ENCODE measurements at regions not wholly inside any gene's neighbourhood (a gene's known extent, or its start where the extent isn't known, plus 50 kb on each side); places are given as distances from the start of the nearest gene placed in this dataset.

GRCh38 chr20:60469829-60470228, 511.6 kb downstream of the CDH26 start:
- H3K4me1 ChIP-seq (ENCODE audit: low read length), result no peaks in the 10 kb centered on the region
- H3K4me3 ChIP-seq (ENCODE audit: low read length), result no peak overlapping the region
- no peak for DNase-seq
- H3F3A ChIP-seq (ENCODE audit: insufficient read depth, low read length), result no peaks in the 10 kb centered on the region
- H3K27me3 ChIP-seq (replicated peaks; ENCODE audit: insufficient read depth, low read length), result no peaks in the 10 kb centered on the region
- H2AFZ ChIP-seq (ENCODE audit: low read length), result no peak overlapping the region
- no peak overlapping the region for H3K9ac ChIP-seq (ENCODE audit: low read length)
- no peak overlapping the region for H3K27ac ChIP-seq (ENCODE audit: low read length)
- H4K20me1 ChIP-seq (ENCODE audit: insufficient read depth, low read length), result no peaks in the 10 kb centered on the region
- no peaks in the 10 kb centered on the region for H3K79me2 ChIP-seq (ENCODE audit: low read length)
- TF ChIP-seq EZH2 (optimal IDR thresholded peaks at IDR 0.05; ENCODE audit: low read depth, low read length), result no peak
- TF ChIP-seq EZH2phosphoT487 (IDR thresholded peaks at IDR 0.05; ENCODE audit: low read length), result no peak
- TF ChIP-seq CTCF (IDR thresholded peaks at IDR 0.05; ENCODE audit: low read length), result no peak
- no peaks in the 10 kb centered on the region for H3K9me2 ChIP-seq (replicated peaks; ENCODE audit: insufficient read depth, low read length)
- H3K9me3 ChIP-seq (replicated peaks; ENCODE audit: insufficient read depth, low read length), result no peaks in the 10 kb centered on the region
- no peaks in the 10 kb centered on the region for H3K36me3 ChIP-seq (replicated peaks; ENCODE audit: insufficient read depth, low read length)
- H3K4me2 ChIP-seq (ENCODE audit: low read depth, low read length), result no peak overlapping the region

- DNase-seq, result no peak
- H3K27me3 ChIP-seq (replicated peaks; ENCODE audit: insufficient read depth, low read length), result no peaks in the 10 kb centered on the region
- H3K4me3 ChIP-seq (ENCODE audit: low read length), result no peak overlapping the region
- TF ChIP-seq CTCF (IDR thresholded peaks at IDR 0.05; ENCODE audit: low read length), result no peak
- TF ChIP-seq EZH2phosphoT487 (IDR thresholded peaks at IDR 0.05; ENCODE audit: low read length), result no peak
- TF ChIP-seq EZH2 (optimal IDR thresholded peaks at IDR 0.05; ENCODE audit: low read depth, low read length), result no peak
- no peaks in the 10 kb centered on the region for H3F3A ChIP-seq (ENCODE audit: insufficient read depth, low read length)
- H4K20me1 ChIP-seq (ENCODE audit: insufficient read depth, low read length), result no peaks in the 10 kb centered on the region
- no peaks in the 10 kb centered on the region for H3K9me3 ChIP-seq (replicated peaks; ENCODE audit: insufficient read depth, low read length)
- H3K27ac ChIP-seq (ENCODE audit: low read length), result no peak overlapping the region
- no peak overlapping the region for H3K9ac ChIP-seq (ENCODE audit: low read length)
- no peaks in the 10 kb centered on the region for H3K4me1 ChIP-seq (ENCODE audit: low read length)
- no peaks in the 10 kb centered on the region for H3K9me2 ChIP-seq (replicated peaks; ENCODE audit: insufficient read depth, low read length)
- H3K79me2 ChIP-seq (ENCODE audit: low read length), result no peaks in the 10 kb centered on the region
- H3K4me2 ChIP-seq (ENCODE audit: low read depth, low read length), result no peak overlapping the region
- H2AFZ ChIP-seq (ENCODE audit: low read length), result no peak overlapping the region
- H3K36me3 ChIP-seq (replicated peaks; ENCODE audit: insufficient read depth, low read length), result no peaks in the 10 kb centered on the region
Measured at GRCh38 chr20:60470366-60470765, 512.1 kb downstream of the CDH26 start.

- H3K4me1 ChIP-seq (ENCODE audit: low read length), result no peaks in the 10 kb centered on the region
- TF ChIP-seq CTCF (IDR thresholded peaks at IDR 0.05; ENCODE audit: low read length), result no peak
- no peak for TF ChIP-seq EZH2phosphoT487 (IDR thresholded peaks at IDR 0.05; ENCODE audit: low read length)
- TF ChIP-seq EZH2 (optimal IDR thresholded peaks at IDR 0.05; ENCODE audit: low read depth, low read length), result no peak
- no peaks in the 10 kb centered on the region for H3K36me3 ChIP-seq (replicated peaks; ENCODE audit: insufficient read depth, low read length)
- no peak overlapping the region for H3K27ac ChIP-seq (ENCODE audit: low read length)
- H3K4me3 ChIP-seq (ENCODE audit: low read length), result no peak overlapping the region
- no peaks in the 10 kb centered on the region for H3K79me2 ChIP-seq (ENCODE audit: low read length)
- no peaks in the 10 kb centered on the region for H3F3A ChIP-seq (ENCODE audit: insufficient read depth, low read length)
- no peak overlapping the region for H2AFZ ChIP-seq (ENCODE audit: low read length)
- H4K20me1 ChIP-seq (ENCODE audit: insufficient read depth, low read length), result no peaks in the 10 kb centered on the region
- H3K9me2 ChIP-seq (replicated peaks; ENCODE audit: insufficient read depth, low read length), result no peaks in the 10 kb centered on the region
- H3K4me2 ChIP-seq (ENCODE audit: low read depth, low read length), result no peak overlapping the region
- no peaks in the 10 kb centered on the region for H3K9me3 ChIP-seq (replicated peaks; ENCODE audit: insufficient read depth, low read length)
- no peak overlapping the region for H3K9ac ChIP-seq (ENCODE audit: low read length)
- H3K27me3 ChIP-seq (replicated peaks; ENCODE audit: insufficient read depth, low read length), result no peaks in the 10 kb centered on the region
- DNase-seq, result no peak
Measured at GRCh38 chr20:60473211-60473610, 515.0 kb downstream of the CDH26 start.
